NCI-H2227 treated with DMSO at 0.1 percent for 48 hours (cell line): ENCODE measurements at regions not wholly inside any gene's neighbourhood (a gene's known extent, or its start where the extent isn't known, plus 50 kb on each side); places are given as distances from the start of the nearest gene placed in this dataset.

Source experiments
- DNase-seq: peaks from one replicate; lab custom pipeline; 2025; lab: John Stamatoyannopoulos, UW

DNA sequence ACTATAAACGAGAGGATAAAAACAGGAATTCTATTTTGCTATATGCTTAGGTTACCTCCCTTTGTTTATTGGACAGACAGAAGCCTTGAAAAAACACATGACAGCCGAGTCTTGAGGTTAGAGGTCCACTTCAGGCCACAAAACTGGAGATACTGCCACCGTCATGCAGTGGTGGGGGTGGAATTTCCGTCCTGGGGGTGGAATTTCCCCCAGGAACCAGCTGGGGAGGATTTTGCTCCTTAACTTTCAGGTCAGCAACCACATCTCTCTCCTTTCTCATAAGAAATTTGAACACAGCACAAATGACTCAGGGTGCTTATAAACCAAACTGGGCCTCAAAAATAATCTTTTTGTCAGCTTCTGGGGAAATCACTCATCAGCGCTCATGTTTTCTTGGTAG, 545.8 kb upstream of the ADAMTS9 start:
- DNase-seq, result no peak

DNA sequence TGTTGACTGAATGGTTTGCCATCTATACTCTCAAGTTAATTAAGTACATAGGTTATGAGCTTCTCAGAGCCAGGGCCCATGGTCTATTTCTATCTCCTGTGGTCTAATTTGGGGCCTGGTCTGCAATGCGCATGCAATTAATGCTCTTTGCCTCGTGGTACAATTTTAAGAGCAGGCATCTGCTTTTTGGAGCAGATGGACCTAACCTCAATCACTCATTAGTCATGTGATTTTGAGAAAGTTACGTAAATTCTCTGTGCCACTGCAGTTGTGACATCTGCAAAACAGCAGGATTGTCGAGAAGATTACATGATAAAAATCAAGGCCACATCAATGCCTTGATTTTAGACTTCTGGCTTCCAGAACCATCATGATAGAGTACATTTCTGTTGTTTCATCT, 543.7 kb upstream of the ADAMTS9 start:
- DNase-seq, result no peak

DNA sequence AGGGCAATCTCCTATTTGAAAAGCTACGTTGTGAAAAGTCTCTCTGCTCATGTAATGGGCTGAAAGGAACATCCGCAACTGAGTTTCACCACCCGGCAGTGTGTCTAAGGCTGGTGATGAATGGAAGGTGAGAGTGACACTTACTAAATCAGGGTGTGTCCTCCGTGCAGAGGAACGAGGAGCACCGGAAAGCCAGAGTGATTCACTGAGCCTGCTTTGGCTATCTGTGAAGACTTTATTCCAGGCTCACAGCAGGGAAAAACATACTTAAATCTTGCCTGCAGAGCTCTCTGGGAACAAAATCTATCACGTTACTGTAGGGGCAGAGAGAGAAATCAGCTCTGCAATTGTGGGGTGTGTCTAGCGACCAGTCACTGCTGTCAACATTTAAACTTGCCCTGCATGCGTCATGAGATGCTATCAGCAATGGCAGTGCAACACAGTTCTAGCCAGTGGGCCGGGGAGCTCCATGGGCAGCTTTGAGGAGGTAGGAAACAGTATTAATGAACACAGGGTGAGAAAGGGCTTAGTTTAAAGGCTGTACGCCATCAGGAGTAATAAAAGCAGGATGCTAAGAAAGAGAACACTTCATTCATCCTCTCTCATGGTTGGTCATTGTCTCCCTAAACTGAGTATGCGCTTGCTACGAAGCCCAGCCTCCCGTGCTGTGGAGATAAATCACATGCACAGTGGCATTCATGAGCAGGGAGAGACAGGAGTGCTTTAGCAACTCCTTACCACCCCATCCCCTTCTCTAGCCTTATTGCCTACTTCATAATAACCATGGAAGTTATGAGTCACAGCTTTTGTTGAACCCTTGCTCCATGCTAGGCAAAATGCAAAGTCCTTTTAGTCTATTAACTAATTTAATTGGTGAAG, 542.7 kb upstream of the ADAMTS9 start:
- DNase-seq, result peak; percentile 27

DNA sequence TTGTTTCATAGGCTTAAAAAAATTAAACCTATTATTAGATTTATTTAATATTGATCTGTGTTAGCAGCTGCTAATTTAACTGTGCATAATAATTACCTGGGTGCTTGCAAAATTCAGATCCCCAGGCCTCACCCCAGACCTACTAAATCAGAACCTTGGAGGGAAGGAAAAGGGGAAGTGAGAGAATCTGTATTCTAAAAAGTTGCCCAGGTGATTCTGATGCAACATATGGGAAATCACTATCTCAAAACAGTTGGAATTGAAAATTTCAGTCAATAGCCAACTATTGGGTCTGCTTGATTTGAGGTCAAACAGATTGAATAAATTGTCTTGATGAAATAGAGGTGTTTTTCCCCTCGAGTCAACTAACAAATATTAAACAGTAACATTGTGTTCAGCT, 538.5 kb upstream of the ADAMTS9 start:
- no peak for DNase-seq

DNA sequence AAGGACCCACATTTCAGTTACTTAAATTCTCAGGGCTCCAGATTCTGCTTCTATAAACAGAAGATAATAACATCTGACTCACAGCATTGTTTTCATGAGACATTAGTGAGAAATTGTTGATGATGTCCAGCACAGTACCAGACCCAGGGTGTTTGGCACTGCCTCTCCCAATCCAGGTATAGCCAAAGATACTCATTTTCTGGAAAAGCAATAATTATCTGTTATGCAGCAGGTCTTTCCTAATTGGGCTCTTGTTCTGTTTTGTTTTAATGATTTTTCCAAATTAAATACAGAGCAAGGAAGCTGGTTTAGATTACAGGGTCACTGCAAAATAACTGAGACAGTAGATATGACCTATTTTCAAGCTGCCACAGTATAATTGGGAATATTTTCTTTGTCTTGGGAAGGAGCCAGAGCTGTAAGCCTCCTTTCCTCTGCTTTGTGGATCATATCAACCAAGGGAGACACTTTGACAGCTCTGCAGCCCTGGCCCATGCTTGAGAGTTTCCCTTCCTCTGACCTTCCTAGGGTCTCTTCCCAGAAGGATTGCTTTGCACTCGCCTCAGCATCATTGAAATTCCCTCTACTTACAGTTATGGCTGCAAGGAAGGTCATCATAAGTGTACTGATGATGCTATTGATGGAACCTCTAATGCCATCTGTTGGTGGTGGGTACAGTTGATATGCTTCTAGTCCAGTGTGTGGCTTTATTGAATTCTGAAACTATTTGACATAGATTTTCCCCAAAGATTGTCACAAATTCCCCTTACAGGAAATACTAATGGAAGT, 522.4 kb upstream of the ADAMTS9 start:
- no peak for DNase-seq

DNA sequence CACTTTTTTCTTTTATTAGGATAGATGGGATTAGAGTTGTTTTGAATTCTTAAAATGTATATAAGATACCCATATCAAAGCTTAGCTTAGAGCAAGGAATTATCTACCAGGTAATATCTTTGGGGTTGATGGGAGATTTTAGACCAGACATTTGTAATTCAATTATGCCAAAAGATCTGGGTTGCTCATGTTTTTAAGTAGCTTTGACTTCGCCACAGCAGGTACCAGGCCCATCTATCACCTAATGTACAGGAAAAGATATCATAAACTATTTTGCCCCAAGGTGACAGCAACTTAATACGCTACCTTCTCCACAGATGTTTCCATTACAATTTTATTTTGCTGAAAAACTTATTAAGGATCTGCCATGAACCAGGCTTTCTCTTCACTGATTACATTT, 514.6 kb upstream of the ADAMTS9 start:
- no peak for DNase-seq

DNA sequence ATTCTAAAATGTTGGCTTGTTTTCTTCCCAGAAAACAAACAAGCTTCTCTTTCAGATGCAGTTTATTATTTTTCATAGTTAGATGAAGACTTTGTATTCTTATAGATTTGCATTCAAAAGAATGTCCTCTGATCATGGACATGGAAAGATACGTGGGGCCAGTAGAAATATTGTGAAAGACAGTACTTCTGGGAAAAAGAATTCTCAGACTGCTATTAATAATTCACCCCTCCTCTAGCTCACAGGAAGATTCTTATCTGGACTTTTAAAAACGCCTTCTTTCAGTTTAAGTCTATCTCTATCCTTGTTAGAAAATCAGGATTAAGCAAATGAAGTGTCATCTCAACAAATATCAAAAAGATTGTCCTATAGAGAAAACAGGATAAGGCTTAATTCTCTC, 514.1 kb upstream of the ADAMTS9 start:
- DNase-seq, result no peak

DNA sequence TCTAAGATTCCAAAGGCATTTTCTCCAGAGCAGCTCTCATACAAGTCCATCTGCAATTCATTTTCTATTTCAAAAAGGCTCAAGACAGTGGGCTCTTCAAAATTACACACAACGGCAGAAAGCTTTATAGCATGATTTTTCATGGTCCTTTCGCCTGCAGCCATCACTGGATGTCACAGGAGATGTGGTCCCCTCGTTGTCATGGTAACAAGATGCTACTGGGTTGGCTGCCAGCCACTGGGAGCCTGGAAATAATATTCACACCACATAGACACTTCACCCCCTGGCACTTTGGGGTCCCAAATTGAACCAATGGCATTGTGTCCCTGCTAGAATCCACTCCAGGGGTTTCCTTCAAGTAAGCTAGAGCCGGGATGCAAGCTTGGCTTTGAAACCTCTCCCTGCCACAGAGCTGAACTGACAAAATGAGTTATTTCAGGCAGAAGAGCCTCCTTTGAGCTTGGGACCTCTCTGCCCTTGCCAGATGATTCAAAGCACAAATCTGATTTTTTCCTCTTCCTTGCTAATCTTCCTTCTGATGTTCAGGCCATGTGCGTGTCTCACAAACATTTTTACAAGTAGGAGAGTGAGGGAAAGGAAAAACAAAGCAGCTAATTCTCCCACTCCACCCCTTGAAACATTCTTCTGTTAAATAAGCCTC, 512.6 kb upstream of the ADAMTS9 start:
- DNase-seq, result no peak

DNA sequence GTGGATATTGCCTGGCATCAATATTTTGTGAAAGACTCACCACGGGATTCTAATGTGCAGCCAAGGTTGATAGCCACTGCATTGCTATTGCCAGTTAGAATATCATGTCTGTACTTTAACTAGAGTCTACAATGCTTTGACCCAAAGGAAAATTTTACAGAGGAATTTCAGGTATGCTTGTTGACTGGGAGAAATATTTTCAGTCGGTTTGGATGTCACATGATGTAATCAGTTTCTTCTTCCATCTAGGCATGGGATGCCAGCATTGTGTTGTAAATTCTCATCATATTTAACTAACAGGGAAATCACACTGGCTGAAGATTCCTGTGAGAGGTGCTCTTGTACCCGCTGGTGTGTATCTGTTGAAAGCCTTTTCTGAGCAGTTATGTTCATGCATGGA, 508.9 kb upstream of the ADAMTS9 start:
- no peak for DNase-seq

DNA sequence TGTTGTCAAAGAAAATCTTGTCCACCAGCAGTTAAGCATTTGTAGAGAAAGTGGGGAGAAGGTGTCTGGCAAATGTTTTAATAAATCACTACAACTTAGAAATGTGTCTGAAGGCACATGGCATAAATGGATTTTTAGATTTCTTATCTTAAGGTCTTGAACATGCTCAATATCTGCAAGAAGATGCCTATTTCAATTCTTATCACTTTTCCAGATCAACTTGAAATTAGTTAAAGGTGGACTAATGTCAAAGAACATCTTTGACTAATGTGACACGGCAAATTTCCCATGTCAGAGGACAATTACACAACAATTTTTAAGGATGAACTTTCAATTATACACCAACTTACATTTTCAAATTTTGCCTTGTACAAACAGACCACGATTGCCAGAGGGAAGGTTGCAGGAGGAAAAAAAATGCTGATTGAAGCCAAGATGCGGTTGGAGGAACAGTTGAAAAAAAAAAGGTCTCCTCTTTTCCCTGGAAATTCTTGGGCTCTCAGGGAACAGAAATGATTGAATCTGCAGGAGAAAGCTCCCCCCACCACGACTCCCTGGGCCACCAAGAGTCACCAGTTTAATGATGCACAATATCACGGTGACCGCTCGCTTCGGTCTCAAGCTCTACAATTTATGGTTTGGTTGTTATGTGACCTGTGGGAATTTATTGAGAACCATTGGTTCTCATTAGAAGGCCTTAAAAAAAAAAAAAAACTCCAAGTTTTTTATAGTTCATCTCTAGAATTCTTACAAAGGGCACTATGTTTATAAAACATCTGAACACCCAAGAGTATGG, 507.6 kb upstream of the ADAMTS9 start:
- DNase-seq, result no peak

DNA sequence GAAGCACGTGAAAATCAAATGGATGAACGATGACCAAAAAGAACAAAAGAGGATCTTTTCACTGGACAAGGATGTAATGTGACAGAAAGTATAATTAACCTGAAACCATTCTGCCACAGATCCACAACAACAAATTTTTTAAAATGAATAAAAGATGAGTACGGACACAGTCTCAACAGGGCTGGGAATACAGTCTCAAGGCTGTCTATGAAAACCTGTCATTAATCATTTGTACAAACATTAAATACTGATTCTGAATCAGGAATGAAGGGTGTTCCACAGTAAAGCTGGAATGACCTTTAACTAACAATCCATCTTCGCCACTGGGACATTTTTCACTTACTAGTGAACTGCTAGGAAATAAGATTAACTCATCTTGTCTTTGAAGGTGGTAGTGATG, 506.9 kb upstream of the ADAMTS9 start:
- DNase-seq, result no peak

DNA sequence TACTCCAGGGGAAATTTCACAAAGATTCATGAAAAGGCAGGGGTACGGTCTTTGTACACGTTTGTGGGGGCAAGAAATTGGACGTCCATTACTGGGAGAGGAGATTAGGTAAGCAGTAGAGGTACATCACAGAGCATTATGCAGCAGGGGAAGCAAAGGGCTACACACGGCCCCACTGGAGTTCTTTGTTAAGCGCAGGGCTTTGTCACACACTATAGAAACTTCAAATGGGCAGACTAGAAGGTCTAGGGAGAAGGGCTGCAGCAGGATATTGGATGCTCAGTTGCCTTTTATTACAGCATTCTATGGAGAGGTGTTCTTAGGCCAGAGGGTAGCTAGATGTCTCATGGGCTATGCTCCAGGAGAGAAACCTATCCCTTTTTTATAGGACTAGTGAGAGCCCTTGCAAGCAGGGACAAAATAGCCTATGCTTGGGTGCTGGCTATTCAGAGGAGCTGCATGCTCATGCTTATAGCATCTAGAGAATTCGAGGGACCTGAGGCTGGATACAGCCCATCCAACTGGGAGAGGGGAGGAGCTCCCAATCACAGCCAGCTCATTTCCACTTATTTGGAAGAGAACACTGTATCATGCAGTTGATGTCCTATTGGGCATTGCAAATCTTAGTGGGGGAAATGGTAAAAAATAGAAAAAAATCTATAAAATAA, 506.4 kb upstream of the ADAMTS9 start:
- DNase-seq, result no peak

DNA sequence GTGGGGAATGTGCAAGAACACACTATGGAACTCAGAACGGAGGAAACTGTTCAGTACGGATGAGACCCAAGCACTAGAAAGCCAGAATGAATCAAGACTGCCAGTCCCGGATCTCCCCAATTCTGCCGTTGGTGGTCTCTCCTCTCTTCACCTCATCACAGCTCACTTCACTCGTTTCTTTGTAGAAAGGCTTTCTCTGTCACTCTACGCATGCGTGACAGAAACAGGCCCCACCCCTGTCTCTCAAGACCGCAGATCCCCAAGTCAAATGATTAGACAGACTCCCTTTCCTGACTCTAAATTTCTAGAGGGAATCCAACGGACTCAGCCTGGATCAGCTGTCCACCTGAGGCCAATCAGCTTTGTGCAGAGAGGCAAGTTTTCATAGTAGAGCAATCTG, 505.7 kb upstream of the ADAMTS9 start:
- no peak for DNase-seq

DNA sequence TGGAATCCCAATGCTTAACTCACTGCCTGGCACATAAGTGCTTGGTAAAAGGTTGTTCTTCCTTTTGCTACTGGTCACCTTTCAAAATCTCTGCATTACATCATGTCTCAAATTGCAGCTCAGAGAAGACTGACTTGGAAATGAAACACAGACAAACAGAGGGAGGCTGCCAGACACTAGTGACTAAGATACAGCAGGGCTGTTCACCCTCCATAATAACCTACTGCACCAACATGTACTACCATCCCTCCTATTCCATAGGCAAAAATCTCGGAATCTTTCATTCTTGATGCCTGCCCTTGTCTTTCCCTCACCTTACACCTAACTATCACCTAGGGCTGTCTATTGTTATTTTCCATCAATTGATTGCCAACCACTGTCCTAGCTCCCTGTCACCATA, 502.3 kb upstream of the ADAMTS9 start:
- no peak for DNase-seq

DNA sequence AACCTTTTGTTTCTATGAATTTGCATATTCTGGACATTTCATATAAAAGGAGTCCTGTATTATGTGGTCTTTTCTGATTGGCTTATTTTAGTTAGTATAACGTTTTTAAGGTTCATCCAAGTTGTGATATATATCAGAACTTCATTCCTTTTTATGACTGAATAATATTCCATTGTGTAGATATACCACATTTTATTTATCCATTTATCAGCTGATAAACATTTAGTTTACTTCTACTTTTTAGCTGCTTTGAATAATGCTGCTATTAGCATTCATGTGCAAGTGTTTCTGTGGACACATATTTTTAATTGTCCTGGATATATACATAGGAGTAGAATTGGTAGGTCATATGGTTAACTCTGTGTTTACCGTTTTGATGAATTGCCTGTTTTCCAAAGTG, 498.5 kb upstream of the ADAMTS9 start:
- DNase-seq, result no peak

DNA sequence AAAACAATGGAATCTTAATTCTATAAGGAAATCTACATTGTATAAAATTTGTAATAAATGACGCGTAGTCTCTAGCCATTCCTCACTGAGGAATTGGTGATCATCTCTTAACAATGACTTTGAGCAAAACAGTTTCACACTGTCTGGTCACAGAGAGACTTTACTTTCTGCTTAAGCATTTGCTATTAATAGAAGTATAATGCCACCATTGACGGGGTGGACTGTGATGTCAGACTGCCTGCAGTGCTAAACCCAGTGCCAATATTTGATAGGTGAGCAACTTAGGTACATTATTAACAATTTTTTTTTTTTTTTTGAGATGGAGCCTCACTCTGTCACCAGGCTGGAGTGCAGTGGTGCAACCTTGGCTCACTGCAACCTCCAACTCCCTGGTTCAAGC, 494.9 kb upstream of the ADAMTS9 start:
- DNase-seq, result no peak

DNA sequence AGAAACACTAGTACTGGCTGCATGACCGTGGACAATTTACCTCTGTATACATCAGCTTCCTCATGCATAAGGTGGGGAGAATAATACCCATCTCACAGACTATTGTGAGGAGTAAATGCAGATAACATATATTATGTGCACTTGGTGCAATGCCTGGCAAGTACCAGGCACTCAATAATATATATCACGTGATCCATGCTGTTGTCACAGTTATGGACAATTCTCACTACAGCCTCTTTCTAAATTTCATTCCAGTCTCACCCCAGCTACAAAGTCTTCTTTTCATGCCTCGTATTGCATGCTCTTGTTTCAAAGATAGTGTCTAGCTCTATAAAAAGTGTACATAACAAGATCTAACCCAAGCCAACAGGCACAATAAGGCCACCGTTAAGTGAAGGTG, 494.3 kb upstream of the ADAMTS9 start:
- DNase-seq, result no peak

DNA sequence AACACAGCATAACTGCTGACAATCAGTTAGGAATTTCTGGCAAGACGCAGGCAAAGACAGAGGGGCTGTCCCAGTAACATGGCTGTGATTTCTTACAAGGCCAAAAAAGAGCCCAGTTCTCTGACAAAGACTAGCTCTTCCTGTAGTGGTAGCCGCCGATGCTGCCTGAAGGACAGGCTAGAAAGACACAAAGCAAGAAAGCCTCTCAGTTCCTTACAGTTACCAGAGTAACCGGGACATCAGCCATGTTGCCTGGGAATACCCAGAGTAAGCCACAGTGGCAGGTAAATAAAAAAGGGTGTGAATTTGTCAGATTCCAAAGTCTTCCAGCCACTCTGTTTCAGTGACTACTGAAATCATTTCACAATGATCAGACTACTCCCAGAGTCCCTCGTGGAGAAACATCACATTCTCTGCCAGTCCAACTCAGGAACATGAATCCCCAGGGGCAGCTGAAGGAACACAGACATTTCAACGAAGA, 493.6 kb upstream of the ADAMTS9 start:
- DNase-seq, result no peak

DNA sequence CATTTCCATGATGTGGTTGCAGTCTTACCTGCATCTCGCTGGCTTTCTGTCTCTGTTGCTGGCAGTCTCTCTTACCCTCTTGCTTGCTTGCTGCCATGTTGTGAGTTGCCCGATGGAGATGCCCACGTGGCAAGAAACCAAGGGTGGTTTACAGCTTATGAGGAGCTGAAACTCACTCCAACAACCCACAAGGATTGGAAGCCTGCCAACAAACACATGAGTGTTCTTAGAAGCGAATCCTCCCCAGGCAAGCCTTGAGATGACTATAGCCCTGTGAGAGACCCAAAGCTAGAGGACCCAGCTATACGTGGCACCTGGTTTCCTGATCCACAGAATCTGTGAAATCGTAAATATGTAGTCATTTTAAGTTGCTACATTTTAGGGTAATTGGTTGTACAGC, 490.9 kb upstream of the ADAMTS9 start:
- DNase-seq, result no peak

DNA sequence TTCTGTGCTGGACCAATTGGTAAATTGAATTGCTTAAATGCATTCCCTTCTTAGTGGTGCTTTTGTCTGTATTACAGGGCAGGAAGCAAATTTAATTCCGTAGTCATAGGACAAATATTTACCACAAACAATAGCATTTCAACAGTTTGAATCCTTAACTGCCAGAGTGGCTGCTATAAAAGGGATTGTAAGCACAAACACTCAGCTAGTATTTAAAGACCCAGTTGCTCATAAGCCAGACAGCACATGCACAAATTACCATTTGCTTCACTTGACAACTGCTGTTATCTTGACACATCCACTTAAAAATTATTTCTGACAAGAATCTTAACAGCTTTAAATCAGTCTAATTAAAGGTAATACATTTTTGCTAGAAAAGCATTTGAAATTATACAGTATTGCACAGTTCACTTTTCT, 490.2 kb upstream of the ADAMTS9 start:
- no peak for DNase-seq

DNA sequence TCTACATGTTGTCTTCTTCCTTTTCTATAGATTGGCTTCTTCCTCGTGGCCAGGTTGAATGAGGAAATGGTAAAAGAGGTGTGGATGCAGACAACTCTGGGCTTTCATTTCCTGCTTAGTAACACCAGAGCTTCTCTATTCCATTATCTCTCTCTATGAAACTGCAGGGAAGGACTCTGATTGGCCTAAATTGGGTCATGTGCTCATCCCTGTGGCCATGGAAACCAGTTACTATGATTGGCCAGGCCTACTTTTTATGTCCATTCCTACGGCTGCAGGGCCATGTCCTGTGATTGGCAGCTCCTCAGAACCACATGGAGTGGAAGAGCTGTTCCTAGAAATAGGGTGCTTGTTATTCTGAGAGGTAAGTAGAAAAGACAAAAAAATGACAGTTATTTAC, 486.9 kb upstream of the ADAMTS9 start:
- no peak for DNase-seq
